Uterus (tissue), 2 donors: ENCODE measurements at regions not wholly inside any gene's neighbourhood (a gene's known extent, or its start where the extent isn't known, plus 50 kb on each side); places are given as distances from the start of the nearest gene placed in this dataset.

Experiments
- CTCF ChIP-seq, 4 experiments: fragments of 200-600 bp in 2 of 4; fragments of 450-650 bp in 2 of 4; sonication (generic) in 2 of 4; IDR thresholded peaks; one replicate each; pipeline ENCODE4 v1.5.1; 2016 to 2019; ENCODE audit warnings: antibody characterized with exemption in 4 of 4, mild to moderate bottlenecking in 2 of 4, moderate library complexity in 1 of 4
- POLR2A ChIP-seq, 2 donors: fragments of 450-650 bp; IDR thresholded peaks; one replicate each; pipeline ENCODE4 v1.6.1; 2016; ENCODE audit warnings: antibody characterized with exemption in 2 of 2, mild to moderate bottlenecking in 1 of 2, moderate library complexity in 1 of 2

- TF ChIP-seq CTCF (IDR thresholded peaks at IDR 0.05) = no peak
- no peak for TF ChIP-seq POLR2A (IDR thresholded peaks at IDR 0.05)
Measured at GRCh38 chr17:36846410-36847292, 90.6 kb upstream of the LHX1 start.
